NCI-H146 treated with DMSO at 0.1 percent for 48 hours (cell line): ENCODE measurements at regions not wholly inside any gene's neighbourhood (a gene's known extent, or its start where the extent isn't known, plus 50 kb on each side); places are given as distances from the start of the nearest gene placed in this dataset.

Experiments
- DNase-seq: peaks from one replicate; lab custom pipeline; 2025; ENCODE audit not compliant: unreplicated experiment; lab: John Stamatoyannopoulos, UW

- DNase-seq: no peak
These were observed 137.5 kb upstream of the MYL2 start for GRCh38 chr12:111057701-111058425.

GRCh38 chr12:111056618-111057521 is 136.5 kb upstream of the MYL2 start:
- DNase-seq: no peak

- DNase-seq: no peak
These were observed 135.0 kb upstream of the MYL2 start for GRCh38 chr12:111055181-111055880.

GRCh38 chr12:111048991-111049390 is 128.6 kb upstream of the MYL2 start:
- DNase-seq: no peak

- no peak for DNase-seq
These were observed 126.5 kb upstream of the MYL2 start for GRCh38 chr12:111046896-111047295.

- no peak for DNase-seq
These were observed 125.6 kb upstream of the MYL2 start for GRCh38 chr12:111045941-111046340.

- DNase-seq: no peak
These were observed 120.7 kb upstream of the MYL2 start for GRCh38 chr12:111041091-111041490.

GRCh38 chr12:111040690-111041089 is 120.3 kb upstream of the MYL2 start:
- DNase-seq: no peak

GRCh38 chr12:111038941-111039340 is 118.6 kb upstream of the MYL2 start:
- no peak for DNase-seq

- DNase-seq: no peak
These were observed 117.7 kb upstream of the MYL2 start for GRCh38 chr12:111038077-111038476.

- no peak for DNase-seq
These were observed 116.7 kb upstream of the MYL2 start for GRCh38 chr12:111037047-111037446.

GRCh38 chr12:111035578-111036301 is 115.4 kb upstream of the MYL2 start:
- DNase-seq: no peak

- no peak for DNase-seq
These were observed 114.7 kb upstream of the MYL2 start for GRCh38 chr12:111034886-111035577.

GRCh38 chr12:111034083-111034885 is 113.9 kb upstream of the MYL2 start, which contains the start of gene CUX2:
Gene CUX2 (plus strand): TSS chr12:111034165.
- no peak for DNase-seq

- no peak for DNase-seq
These were observed 113.1 kb upstream of the MYL2 start for GRCh38 chr12:111033281-111034082.

- no peak for DNase-seq
These were observed 112.2 kb upstream of the MYL2 start for GRCh38 chr12:111032591-111032919.

GRCh38 chr12:111031916-111032590 is 111.7 kb upstream of the MYL2 start:
- no peak for DNase-seq

GRCh38 chr12:111030800-111031199 is 110.4 kb upstream of the MYL2 start:
- no peak for DNase-seq
